ENCODE measurements at regions not wholly inside any gene's neighbourhood (a gene's known extent, or its start where the extent isn't known, plus 50 kb on each side); places are given as distances from the start of the nearest gene placed in this dataset.
"Not testable (repeated sequence)": the region's sequence is repeated elsewhere in the genome, so short reads cannot be mapped to it uniquely, and the experiment has no call there.

DNA sequence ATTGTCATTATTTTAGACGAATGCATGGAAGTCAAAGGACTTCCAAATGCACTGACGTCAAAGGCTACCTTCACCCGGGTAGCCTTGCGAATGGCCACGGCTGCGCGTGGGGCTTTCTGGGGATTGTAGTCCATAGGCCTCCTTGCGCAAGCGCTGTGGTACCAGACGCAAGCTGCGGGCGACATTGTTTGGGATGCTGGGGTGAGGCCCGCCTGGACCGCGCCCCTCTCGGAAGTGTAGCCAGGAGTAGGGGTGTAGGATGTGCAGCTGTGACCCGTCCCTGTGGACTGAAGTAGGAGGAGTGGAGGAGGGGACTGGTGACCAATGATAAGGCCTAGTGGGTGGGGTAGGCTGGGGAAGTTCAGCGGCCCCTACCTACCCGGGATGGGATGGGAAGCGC is 720.0 kb upstream of the DEFB115 start:
- TF ChIP-seq, protein P1, sequence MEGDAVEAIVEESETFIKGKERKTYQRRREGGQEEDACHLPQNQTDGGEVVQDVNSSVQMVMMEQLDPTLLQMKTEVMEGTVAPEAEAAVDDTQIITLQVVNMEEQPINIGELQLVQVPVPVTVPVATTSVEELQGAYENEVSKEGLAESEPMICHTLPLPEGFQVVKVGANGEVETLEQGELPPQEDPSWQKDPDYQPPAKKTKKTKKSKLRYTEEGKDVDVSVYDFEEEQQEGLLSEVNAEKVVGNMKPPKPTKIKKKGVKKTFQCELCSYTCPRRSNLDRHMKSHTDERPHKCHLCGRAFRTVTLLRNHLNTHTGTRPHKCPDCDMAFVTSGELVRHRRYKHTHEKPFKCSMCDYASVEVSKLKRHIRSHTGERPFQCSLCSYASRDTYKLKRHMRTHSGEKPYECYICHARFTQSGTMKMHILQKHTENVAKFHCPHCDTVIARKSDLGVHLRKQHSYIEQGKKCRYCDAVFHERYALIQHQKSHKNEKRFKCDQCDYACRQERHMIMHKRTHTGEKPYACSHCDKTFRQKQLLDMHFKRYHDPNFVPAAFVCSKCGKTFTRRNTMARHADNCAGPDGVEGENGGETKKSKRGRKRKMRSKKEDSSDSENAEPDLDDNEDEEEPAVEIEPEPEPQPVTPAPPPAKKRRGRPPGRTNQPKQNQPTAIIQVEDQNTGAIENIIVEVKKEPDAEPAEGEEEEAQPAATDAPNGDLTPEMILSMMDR (IDR thresholded peaks at IDR 0.05) = not testable (repeated sequence)
- TF ChIP-seq POLR2A (IDR thresholded peaks at IDR 0.05) = not testable (repeated sequence)
